HEK293T (cell line): ENCODE measurements at regions not wholly inside any gene's neighbourhood (a gene's known extent, or its start where the extent isn't known, plus 50 kb on each side); places are given as distances from the start of the nearest gene placed in this dataset.

ENCODE experiments used
- CTCF ChIA-PET: fragments of 350-600 bp; formaldehyde crosslinking; extraction: SDS; loops from one replicate; lab custom pipeline; 2021; ENCODE audit warnings: antibody characterized with exemption, inconsistent platforms; lab: Yijun Ruan, JAX
- POLR2A ChIA-PET: fragments of 350-600 bp; formaldehyde crosslinking; extraction: SDS; loops from one replicate; lab custom pipeline; 2020; ENCODE audit warnings: antibody characterized with exemption, inconsistent platforms; lab: Yijun Ruan, JAX
- DNase-seq: peaks from one replicate; pipeline ENCODE4 v3.0.0; 2012; ENCODE audit warnings: mixed read lengths; ENCODE audit errors: extremely low spot score
- ARNT ChIP-seq: fragments of 450-650 bp; IDR thresholded peaks from 2 replicates; pipeline ENCODE4 v1.6.1; 2017; ENCODE audit warnings: mild to moderate bottlenecking
- BHLHE40 ChIP-seq: fragments of 450-650 bp; IDR thresholded peaks from 2 replicates; pipeline ENCODE4 v1.6.1; 2016; ENCODE audit warnings: mild to moderate bottlenecking, moderate library complexity, borderline replicate concordance
- CTBP1 ChIP-seq: fragments of 450-650 bp; IDR thresholded peaks from 2 replicates; pipeline ENCODE4 v1.6.1; 2016; ENCODE audit warnings: borderline replicate concordance
- ELF4 ChIP-seq: fragments of 450-650 bp; IDR thresholded peaks from 2 replicates; pipeline ENCODE4 v1.6.1; 2017; ENCODE audit warnings: antibody characterized with exemption
- FOXA1 ChIP-seq: fragments of 450-650 bp; IDR thresholded peaks from 2 replicates; pipeline ENCODE4 v1.6.1; 2016; ENCODE audit warnings: mild to moderate bottlenecking
- FOXK2 ChIP-seq: fragments of 450-650 bp; IDR thresholded peaks from 2 replicates; pipeline ENCODE4 v1.6.1; 2016; ENCODE audit warnings: mild to moderate bottlenecking
- FOXM1 ChIP-seq: fragments of 450-650 bp; IDR thresholded peaks from 2 replicates; pipeline ENCODE4 v1.6.1; 2017; ENCODE audit warnings: mild to moderate bottlenecking, borderline replicate concordance
- HDGF ChIP-seq: fragments of 450-650 bp; IDR thresholded peaks from 2 replicates; pipeline ENCODE4 v1.6.1; 2017; ENCODE audit warnings: antibody characterized with exemption, borderline replicate concordance
- L3MBTL2 ChIP-seq: fragments of 450-650 bp; conservative IDR thresholded peaks from 2 replicates; pipeline ENCODE4 v1.6.1; 2016; ENCODE audit warnings: mild to moderate bottlenecking
- LEF1 ChIP-seq: fragments of 450-650 bp; IDR thresholded peaks from 2 replicates; pipeline ENCODE4 v1.6.1; 2017; ENCODE audit warnings: mild to moderate bottlenecking, borderline replicate concordance
- NFRKB ChIP-seq: fragments of 450-650 bp; IDR thresholded peaks from 2 replicates; pipeline ENCODE4 v1.6.1; 2016; ENCODE audit warnings: mild to moderate bottlenecking, moderate library complexity
- PKNOX1 ChIP-seq: fragments of 450-650 bp; IDR thresholded peaks from 2 replicates; pipeline ENCODE4 v1.6.1; 2016
- SP1 ChIP-seq: fragments of 450-650 bp; IDR thresholded peaks from 2 replicates; pipeline ENCODE4 v1.6.1; 2017
- SUZ12 ChIP-seq: fragments of 450-650 bp; IDR thresholded peaks from 2 replicates; pipeline ENCODE4 v1.6.1; 2016; ENCODE audit warnings: mild to moderate bottlenecking
- TARDBP ChIP-seq: fragments of 450-650 bp; IDR thresholded peaks from 2 replicates; pipeline ENCODE4 v1.6.1; 2016
- ZNF384 ChIP-seq: fragments of 450-650 bp; IDR thresholded peaks from 2 replicates; pipeline ENCODE4 v1.6.1; 2016

- ChIA-PET CTCF (no interaction called here), POLR2A (no interaction called here)
- no peak for DNase-seq
- TF ChIP-seq ZNF384 = no peak
- TF ChIP-seq PKNOX1 = peak; percentile 37; the same call in 1 of the 2 replicates
- TF ChIP-seq FOXK2 = no peak
- no peak for TF ChIP-seq TARDBP
- no peak for TF ChIP-seq HDGF
These were observed 213.0 kb upstream of the ROBO2 start for GRCh38 chr3:76826861-76827260.

- TF ChIP-seq LEF1 = no peak
- no peak for TF ChIP-seq NFRKB
- TF ChIP-seq ELF4 = no peak
- TF ChIP-seq ARNT = no peak
- no peak for TF ChIP-seq TARDBP
- no peak for TF ChIP-seq L3MBTL2
- peak; percentile 43; the same call in 1 of the 2 replicates for TF ChIP-seq CTBP1
- no peak for TF ChIP-seq BHLHE40
- TF ChIP-seq ZNF384 = peak; percentile 68
- TF ChIP-seq FOXM1 = no peak
- TF ChIP-seq SP1 = no peak
- TF ChIP-seq PKNOX1 = peak; percentile 26; the same call in 1 of the 2 replicates
- no peak for TF ChIP-seq FOXK2
- no peak for TF ChIP-seq HDGF
- TF ChIP-seq SUZ12 = no peak
- TF ChIP-seq FOXA1 = no peak
- ChIA-PET CTCF (no interaction called here), POLR2A (no interaction called here)
- peak; percentile 3 for DNase-seq
These were observed 212.1 kb upstream of the ROBO2 start for GRCh38 chr3:76827701-76828226.

GRCh38 chr3:76834657-76835056 lies 205.2 kb upstream of the ROBO2 start:
- no peak for DNase-seq
- ChIA-PET CTCF (no interaction called here), POLR2A (no interaction called here)
- no peak for TF ChIP-seq ARNT
- TF ChIP-seq BHLHE40 = no peak
- no peak for TF ChIP-seq FOXA1
- no peak for TF ChIP-seq FOXM1

GRCh38 chr3:76841747-76842146 lies 198.2 kb upstream of the ROBO2 start:
- TF ChIP-seq SUZ12 = no peak
- no peak for TF ChIP-seq CTBP1
- TF ChIP-seq NFRKB = no peak
- no peak for TF ChIP-seq FOXM1
- TF ChIP-seq FOXK2 = no peak
- TF ChIP-seq ZNF384 = no peak
- TF ChIP-seq ARNT = no peak
- TF ChIP-seq PKNOX1 = no peak
- TF ChIP-seq LEF1 = no peak
- TF ChIP-seq TARDBP = no peak
- no peak for TF ChIP-seq FOXA1
- TF ChIP-seq L3MBTL2 = no peak
- TF ChIP-seq BHLHE40 = no peak
- ChIA-PET CTCF (no interaction called here), POLR2A (no interaction called here)
- DNase-seq = no peak

- TF ChIP-seq ZNF384 (no peak), ARNT (no peak), FOXM1 (no peak), FOXA1 (no peak), FOXK2 (no peak), SP1 (no peak), LEF1 (no peak), CTBP1 (no peak)
- ChIA-PET CTCF (no interaction called here), POLR2A (no interaction called here)
- DNase-seq = no peak
These were observed 197.7 kb upstream of the ROBO2 start for GRCh38 chr3:76842216-76842615.

GRCh38 chr3:76855451-76855850 lies 184.4 kb upstream of the ROBO2 start:
- TF ChIP-seq PKNOX1 (no peak), FOXM1 (no peak), FOXA1 (no peak), CTBP1 (no peak), FOXK2 (no peak), LEF1 (no peak), SUZ12 (no peak), HDGF (no peak), ARNT (no peak)
- CTCF ChIA-PET = no interaction called here

More at GRCh38 chr3:76855451-76855850, 184.4 kb upstream of the ROBO2 start:
- POLR2A ChIA-PET = no interaction called here
- DNase-seq = no peak
